ENCODE measurements at regions not wholly inside any gene's neighbourhood (a gene's known extent, or its start where the extent isn't known, plus 50 kb on each side); places are given as distances from the start of the nearest gene placed in this dataset.

DNA sequence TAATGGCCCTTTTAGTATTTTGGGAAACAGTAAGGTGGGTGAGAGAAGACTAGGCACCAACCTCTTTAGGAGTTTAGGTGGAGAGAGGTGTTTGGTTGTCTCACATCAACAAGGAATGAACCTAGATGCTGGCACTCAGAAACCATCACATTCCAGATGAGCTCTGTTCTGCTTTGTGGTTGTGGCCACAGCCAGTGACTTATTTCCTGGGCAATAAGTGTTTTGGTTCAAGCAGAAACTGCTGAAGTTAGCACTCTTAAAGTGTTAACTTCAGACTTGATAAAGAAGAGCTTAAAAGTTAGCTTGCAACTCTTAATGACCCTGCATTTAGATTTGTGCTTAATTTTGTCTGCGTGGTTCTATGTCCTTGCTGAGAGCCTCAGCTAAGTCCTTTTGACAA, 929.2 kb downstream of the SLC4A3 start:
- H3K4me3 ChIP-seq (replicated peaks in 1 of 3; ENCODE audit: insufficient read depth in 1 of 3, low read depth in 2 of 3, low read length in 3 of 3): no peak overlapping the region
- no peaks in the 10 kb centered on the region for H3K27me3 ChIP-seq (ENCODE audit: control insufficient read depth in 1 of 2, insufficient read depth in 2 of 2, low read length in 2 of 2)
- in situ Hi-C loops (cut with HindIII; ENCODE audit: extremely low pct_ligation_motif_present, low pct_unique_long_range_greater_than_20kb) (no loop called here), intact Hi-C loops (cut with micrococcal nuclease; ENCODE audit: unreplicated experiment) (no loop called here)
- 0% methylated on average over 1 of the region's 1 CpG for WGBS (ENCODE audit: low lambda C conversion rate)
- no peak overlapping the region for H3K9ac ChIP-seq (ENCODE audit: insufficient read depth, low read depth, low read length)
- DNase-seq (ENCODE audit: low spot score) (no peak), FAIRE-seq (no peak), ATAC-seq (no peak)
- ChIA-PET POLR2A (no interaction called here), CTCF (ENCODE audit: low intra/inter-chr PET ratio, low total read pairs) (no interaction called here)
- BruUV-seq (replicated peaks): no TSS peak
- no peaks in the 10 kb centered on the region for H3K79me2 ChIP-seq (ENCODE audit: insufficient read depth, low read length)
- no peaks in the 10 kb centered on the region for H3K36me3 ChIP-seq (replicated peaks in 1 of 2; ENCODE audit: control insufficient read depth in 1 of 2, insufficient read depth in 2 of 2, low read length in 2 of 2)
- TF ChIP-seq, protein P1, sequence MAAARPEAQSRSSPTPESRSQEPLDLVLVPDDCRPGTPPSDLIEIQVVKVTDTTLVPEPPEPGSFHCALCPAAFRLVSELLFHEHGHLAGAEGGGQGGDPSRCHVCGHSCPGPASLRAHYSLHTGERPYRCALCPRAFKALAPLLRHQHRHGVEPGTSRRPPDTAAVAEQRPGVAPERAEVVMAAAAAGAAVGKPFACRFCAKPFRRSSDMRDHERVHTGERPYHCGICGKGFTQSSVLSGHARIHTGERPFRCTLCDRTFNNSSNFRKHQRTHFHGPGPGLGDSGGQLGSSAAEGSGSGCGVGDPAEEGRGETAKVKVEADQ (CRISPR knock-in tag; IDR thresholded peaks at IDR 0.05; ENCODE audit: borderline replicate concordance): no peak
- 0 out of 4 replicates have a peak, but pooled peaks of 1 of the 2 experiments have one; percentile 6 for TF ChIP-seq MAFK (conservative IDR thresholded peaks at IDR 0.05 in 1 of 2, IDR thresholded peaks at IDR 0.05 in 1 of 2; ENCODE audit: low read length in 2 of 2)
- H3K4me1 ChIP-seq (ENCODE audit: insufficient read depth, low read length): no peaks in the 10 kb centered on the region
- H4K20me1 ChIP-seq (ENCODE audit: insufficient read depth, low read length): no peaks in the 10 kb centered on the region
- no peak overlapping the region for H3K4me2 ChIP-seq (ENCODE audit: low read depth, low read length)
- H2AFZ ChIP-seq (ENCODE audit: low read length): no peak overlapping the region
- H3K27ac ChIP-seq (ENCODE audit: extremely low read length, insufficient read depth, low read length): no peak overlapping the region
- H3K9me3 ChIP-seq (ENCODE audit: low read length): peaks cover 23% of the 10 kb centered on the region

- H4K20me1 ChIP-seq (ENCODE audit: insufficient read depth, low read length): no peaks in the 10 kb centered on the region
- DNase-seq (ENCODE audit: low spot score) (no peak), FAIRE-seq (no peak), ATAC-seq (peak; percentile 43; the same call in 2 of the 3 replicates)
- H3K27ac ChIP-seq (ENCODE audit: extremely low read length, insufficient read depth, low read length): no peak overlapping the region
- no peaks in the 10 kb centered on the region for H3K27me3 ChIP-seq (ENCODE audit: control insufficient read depth in 1 of 2, insufficient read depth in 2 of 2, low read length in 2 of 2)
- no peak overlapping the region for H2AFZ ChIP-seq (ENCODE audit: low read length)
- TF ChIP-seq SMARCE1 (IDR thresholded peaks at IDR 0.05; ENCODE audit: borderline replicate concordance): no peak
- no peak for TF ChIP-seq PHF20 (CRISPR knock-in tag; IDR thresholded peaks at IDR 0.05)
- TF ChIP-seq ZSCAN20 (CRISPR knock-in tag; IDR thresholded peaks at IDR 0.05; ENCODE audit: borderline replicate concordance): no peak
- TF ChIP-seq NFE2 (CRISPR knock-in tag; IDR thresholded peaks at IDR 0.05): no peak
- no peak for TF ChIP-seq ZFX (CRISPR knock-in tag; IDR thresholded peaks at IDR 0.05; ENCODE audit: low read depth)
- TF ChIP-seq ZNF891 (CRISPR knock-in tag; IDR thresholded peaks at IDR 0.05): no peak
- no peak for TF ChIP-seq EED (CRISPR knock-in tag; IDR thresholded peaks at IDR 0.05)
- TF ChIP-seq HCFC1 (IDR thresholded peaks at IDR 0.05; ENCODE audit: low read depth, low read length): no peak
- no peak for TF ChIP-seq ZNF670 (CRISPR knock-in tag; IDR thresholded peaks at IDR 0.05; ENCODE audit: borderline replicate concordance)
- no peak for TF ChIP-seq ZKSCAN1 (IDR thresholded peaks at IDR 0.05; ENCODE audit: low read length)
- TF ChIP-seq, protein P2, sequence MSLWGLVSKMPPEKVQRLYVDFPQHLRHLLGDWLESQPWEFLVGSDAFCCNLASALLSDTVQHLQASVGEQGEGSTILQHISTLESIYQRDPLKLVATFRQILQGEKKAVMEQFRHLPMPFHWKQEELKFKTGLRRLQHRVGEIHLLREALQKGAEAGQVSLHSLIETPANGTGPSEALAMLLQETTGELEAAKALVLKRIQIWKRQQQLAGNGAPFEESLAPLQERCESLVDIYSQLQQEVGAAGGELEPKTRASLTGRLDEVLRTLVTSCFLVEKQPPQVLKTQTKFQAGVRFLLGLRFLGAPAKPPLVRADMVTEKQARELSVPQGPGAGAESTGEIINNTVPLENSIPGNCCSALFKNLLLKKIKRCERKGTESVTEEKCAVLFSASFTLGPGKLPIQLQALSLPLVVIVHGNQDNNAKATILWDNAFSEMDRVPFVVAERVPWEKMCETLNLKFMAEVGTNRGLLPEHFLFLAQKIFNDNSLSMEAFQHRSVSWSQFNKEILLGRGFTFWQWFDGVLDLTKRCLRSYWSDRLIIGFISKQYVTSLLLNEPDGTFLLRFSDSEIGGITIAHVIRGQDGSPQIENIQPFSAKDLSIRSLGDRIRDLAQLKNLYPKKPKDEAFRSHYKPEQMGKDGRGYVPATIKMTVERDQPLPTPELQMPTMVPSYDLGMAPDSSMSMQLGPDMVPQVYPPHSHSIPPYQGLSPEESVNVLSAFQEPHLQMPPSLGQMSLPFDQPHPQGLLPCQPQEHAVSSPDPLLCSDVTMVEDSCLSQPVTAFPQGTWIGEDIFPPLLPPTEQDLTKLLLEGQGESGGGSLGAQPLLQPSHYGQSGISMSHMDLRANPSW (CRISPR knock-in tag; IDR thresholded peaks at IDR 0.05; ENCODE audit: borderline replicate concordance): no peak
- no peaks in the 10 kb centered on the region for H3K79me2 ChIP-seq (ENCODE audit: insufficient read depth, low read length)
- H3K4me2 ChIP-seq (ENCODE audit: low read depth, low read length): no peak overlapping the region
- BruUV-seq (replicated peaks): no TSS peak
- intact Hi-C loops (cut with micrococcal nuclease; ENCODE audit: unreplicated experiment) (no loop called here), in situ Hi-C loops (cut with HindIII; ENCODE audit: extremely low pct_ligation_motif_present, low pct_unique_long_range_greater_than_20kb) (no loop called here)
- H3K36me3 ChIP-seq (replicated peaks in 1 of 2; ENCODE audit: control insufficient read depth in 1 of 2, insufficient read depth in 2 of 2, low read length in 2 of 2): no peaks in the 10 kb centered on the region
- H3K9me3 ChIP-seq (ENCODE audit: low read length): peaks cover 8% of the 10 kb centered on the region
- no peaks in the 10 kb centered on the region for H3K4me1 ChIP-seq (ENCODE audit: insufficient read depth, low read length)
- H3K9ac ChIP-seq (ENCODE audit: insufficient read depth, low read depth, low read length): no peak overlapping the region
- CTCF ChIA-PET (ENCODE audit: low intra/inter-chr PET ratio, low total read pairs): no interaction called here
- H3K4me3 ChIP-seq (replicated peaks in 1 of 3; ENCODE audit: insufficient read depth in 1 of 3, low read depth in 2 of 3, low read length in 3 of 3): no peak overlapping the region
- WGBS (ENCODE audit: low lambda C conversion rate): under 1% methylated on average over 6 of the region's 7 CpGs
- POLR2A ChIA-PET: no interaction called here
Observed at GRCh38 chr2:220560192-220560591, 932.8 kb downstream of the SLC4A3 start.
